ENCODE measurements at regions not wholly inside any gene's neighbourhood (a gene's known extent, or its start where the extent isn't known, plus 50 kb on each side); places are given as distances from the start of the nearest gene placed in this dataset.
A peak's percentile ranks its signal among the peaks of the same experiment; 100 is the strongest.

GRCh38 chr18:78113136-78113939 is 863.7 kb downstream of the GALR1 start:
- DNase-seq (ENCODE audit: low spot score): no peak

GRCh38 chr18:78113940-78114251 is 864.2 kb downstream of the GALR1 start:
- no peak for DNase-seq (ENCODE audit: low spot score)

GRCh38 chr18:78115896-78116561 is 863.6 kb upstream of the SALL3 start:
- DNase-seq (ENCODE audit: low spot score): no peak

GRCh38 chr18:78123144-78123909 is 856.3 kb upstream of the SALL3 start:
- DNase-seq (ENCODE audit: low spot score): no peak

GRCh38 chr18:78123926-78124797 is 855.5 kb upstream of the SALL3 start:
- DNase-seq (ENCODE audit: low spot score): no peak

- DNase-seq (ENCODE audit: low spot score): no peak
Observed at GRCh38 chr18:78125206-78125896, 854.3 kb upstream of the SALL3 start.

GRCh38 chr18:78126106-78126505 is 853.5 kb upstream of the SALL3 start:
- no peak for DNase-seq (ENCODE audit: low spot score)

GRCh38 chr18:78126536-78126935 is 853.1 kb upstream of the SALL3 start:
- no peak for DNase-seq (ENCODE audit: low spot score)

GRCh38 chr18:78127041-78127440 is 852.6 kb upstream of the SALL3 start:
- DNase-seq (ENCODE audit: low spot score): no peak

- no peak for DNase-seq (ENCODE audit: low spot score)
Observed at GRCh38 chr18:78128004-78128403, 851.6 kb upstream of the SALL3 start.

- no peak for DNase-seq (ENCODE audit: low spot score)
Observed at GRCh38 chr18:78129260-78129659, 850.4 kb upstream of the SALL3 start.

GRCh38 chr18:78130232-78131195 is 849.1 kb upstream of the SALL3 start:
- no peak for DNase-seq (ENCODE audit: low spot score)

- DNase-seq (ENCODE audit: low spot score): no peak
Observed at GRCh38 chr18:78133729-78134128, 845.9 kb upstream of the SALL3 start.

- peak; percentile 43 for DNase-seq (ENCODE audit: low spot score)
Observed at GRCh38 chr18:78136986-78137385, 842.6 kb upstream of the SALL3 start.

GRCh38 chr18:78138983-78139496 is 840.6 kb upstream of the SALL3 start:
- peak; percentile 66 for DNase-seq (ENCODE audit: low spot score)

GRCh38 chr18:78140294-78140693 is 839.3 kb upstream of the SALL3 start:
- no peak for DNase-seq (ENCODE audit: low spot score)

GRCh38 chr18:78144669-78145068 is 834.9 kb upstream of the SALL3 start:
- DNase-seq (ENCODE audit: low spot score): no peak

GRCh38 chr18:78145096-78145495 is 834.5 kb upstream of the SALL3 start:
- no peak for DNase-seq (ENCODE audit: low spot score)

GRCh38 chr18:78146136-78147085 is 833.2 kb upstream of the SALL3 start:
- no peak for DNase-seq (ENCODE audit: low spot score)

Data from globus pallidus (tissue), 1 donor.